H9 (cell line): ENCODE measurements at regions not wholly inside any gene's neighbourhood (a gene's known extent, or its start where the extent isn't known, plus 50 kb on each side); places are given as distances from the start of the nearest gene placed in this dataset.

Experiments used
- DNase-seq: peaks from one replicate; pipeline ENCODE4 v3.0.0-alpha.2; 2017
- H2AFZ ChIP-seq: one replicate; pipeline ENCODE4 v1.6.1; 2013; ENCODE audit warnings: mild to moderate bottlenecking, low read length, control low read depth, moderate library complexity
- H2AK5ac ChIP-seq: 2 replicates; pipeline ENCODE4 v1.6.1; 2013; ENCODE audit warnings: low read length, control low read depth, mixed read lengths; ENCODE audit not compliant: insufficient read length
- H2BK120ac ChIP-seq: one replicate; pipeline ENCODE4 v1.6.1; 2013; ENCODE audit warnings: low read depth, mild to moderate bottlenecking, low read length, control low read depth, inconsistent platforms; ENCODE audit not compliant: poor library complexity, severe bottlenecking
- H2BK12ac ChIP-seq: 2 replicates; pipeline ENCODE4 v1.6.1; 2013; ENCODE audit warnings: low read length, control low read depth, mixed read lengths, low read depth; ENCODE audit not compliant: insufficient read length
- H2BK15ac ChIP-seq: 2 replicates; pipeline ENCODE4 v1.6.1; 2013; ENCODE audit warnings: low read depth, low read length, control low read depth
- H2BK20ac ChIP-seq: one replicate; pipeline ENCODE4 v1.6.1; 2013; ENCODE audit warnings: low read depth, mild to moderate bottlenecking, low read length, control low read depth, inconsistent platforms; ENCODE audit not compliant: poor library complexity, severe bottlenecking
- H2BK5ac ChIP-seq: 2 replicates; pipeline ENCODE4 v1.6.1; 2013; ENCODE audit warnings: low read length, control low read depth, mixed read lengths; ENCODE audit not compliant: insufficient read length
- H3K14ac ChIP-seq: 2 replicates; pipeline ENCODE4 v1.6.1; 2013; ENCODE audit warnings: low read length, control low read depth; ENCODE audit not compliant: insufficient read depth
- H3K18ac ChIP-seq: 2 replicates; pipeline ENCODE4 v1.6.1; 2013; ENCODE audit warnings: low read depth, mild to moderate bottlenecking, mixed read lengths, low read length, control low read depth; ENCODE audit not compliant: insufficient read length
- H3K23ac ChIP-seq: 2 replicates; pipeline ENCODE4 v1.6.1; 2013; ENCODE audit warnings: low read length, control low read depth, mixed read lengths, low read depth; ENCODE audit not compliant: insufficient read length
- H3K23me2 ChIP-seq: 2 replicates; pipeline ENCODE4 v1.6.1; 2013; ENCODE audit warnings: low read depth, mild to moderate bottlenecking, mixed read lengths, low read length, control low read depth; ENCODE audit not compliant: insufficient read length, poor library complexity, severe bottlenecking
- H3K27ac ChIP-seq: 2 replicates; pipeline ENCODE4 v1.5.1; 2013; ENCODE audit warnings: low read length, control low read depth, mixed read lengths, low read depth; ENCODE audit not compliant: insufficient read length
- H3K27me3 ChIP-seq: 2 replicates; pipeline ENCODE4 v1.6.1; 2013; ENCODE audit warnings: low read length, control low read depth, inconsistent platforms; ENCODE audit not compliant: insufficient read depth
- H3K4ac ChIP-seq: 2 replicates; pipeline ENCODE4 v1.6.1; 2013; ENCODE audit warnings: low read depth, mild to moderate bottlenecking, control low read depth, inconsistent platforms, low read length, moderate library complexity
- H3K4me1 ChIP-seq: 2 replicates; pipeline ENCODE4 v1.6.1; 2013; ENCODE audit warnings: low read length, control low read depth, inconsistent platforms; ENCODE audit not compliant: insufficient read depth
- H3K4me2 ChIP-seq: 2 replicates; pipeline ENCODE4 v1.6.1; 2013; ENCODE audit warnings: low read length, control low read depth, mixed read lengths; ENCODE audit not compliant: insufficient read length, insufficient read depth
- H3K56ac ChIP-seq: 2 replicates; pipeline ENCODE4 v1.6.1; 2013; ENCODE audit warnings: low read depth, mild to moderate bottlenecking, mixed read lengths, low read length, control low read depth; ENCODE audit not compliant: insufficient read length
- H3K79me1 ChIP-seq: 2 replicates; pipeline ENCODE4 v1.6.1; 2013; ENCODE audit warnings: low read depth, mild to moderate bottlenecking, moderate library complexity, low read length, control low read depth, inconsistent platforms; ENCODE audit not compliant: insufficient read depth, poor library complexity, severe bottlenecking
- H3K79me2 ChIP-seq: 2 replicates; pipeline ENCODE4 v1.6.1; 2013; ENCODE audit warnings: low read length, control low read depth, inconsistent platforms; ENCODE audit not compliant: insufficient read depth
- H3K9ac ChIP-seq: 2 replicates; pipeline ENCODE4 v1.6.1; 2013; ENCODE audit warnings: low read length, control low read depth, mixed read lengths; ENCODE audit not compliant: insufficient read length; ENCODE audit errors: extremely low read depth
- H3K9me3 ChIP-seq: one replicate; pipeline ENCODE4 v1.6.1; 2013; ENCODE audit warnings: low read depth, low read length, inconsistent platforms; ENCODE audit not compliant: control insufficient read depth
- H3T11ph ChIP-seq: one replicate; pipeline ENCODE4 v1.6.1; 2013; ENCODE audit warnings: mild to moderate bottlenecking, low read length, control low read depth, inconsistent platforms
- H4K20me1 ChIP-seq: one replicate; pipeline ENCODE4 v1.6.1; 2013; ENCODE audit not compliant: control insufficient read depth, insufficient read length, insufficient read depth
- H4K5ac ChIP-seq: 2 replicates; pipeline ENCODE4 v1.6.1; 2013; ENCODE audit warnings: low read depth, mild to moderate bottlenecking, mixed read lengths, low read length, control low read depth; ENCODE audit not compliant: insufficient read length
- H4K8ac ChIP-seq: replicated peaks from 2 replicates; pipeline ENCODE4 v1.6.1; 2013; ENCODE audit warnings: low read length, control low read depth, mixed read lengths, low read depth; ENCODE audit not compliant: insufficient read length
- H4K91ac ChIP-seq: 2 replicates; pipeline ENCODE4 v1.6.1; 2013; ENCODE audit warnings: low read depth, mild to moderate bottlenecking, moderate library complexity, mixed read lengths, low read length, control low read depth; ENCODE audit not compliant: insufficient read length
- H3K27ac Mint-ChIP-seq, 3 experiments: 2 replicates in 2 of 3; 3 replicates in 1 of 3; pipeline ENCODE4 v1.8.0; 2020 to 2021; ENCODE audit warnings: mixed read lengths in 3 of 3, mild to moderate bottlenecking in 1 of 3, moderate library complexity in 1 of 3
- H3K27me3 Mint-ChIP-seq: 2 replicates; pipeline ENCODE4 v1.8.0; 2021; ENCODE audit warnings: low read depth, mild to moderate bottlenecking, moderate library complexity, mixed read lengths
- H3K36me3 Mint-ChIP-seq, 3 experiments: 2 replicates in 2 of 3; 3 replicates in 1 of 3; pipeline ENCODE4 v1.8.0; 2020 to 2021; ENCODE audit warnings: low read depth in 3 of 3, mixed read lengths in 3 of 3; ENCODE audit not compliant: insufficient read depth in 1 of 3
- H3K4me1 Mint-ChIP-seq, 2 experiments: 2 replicates each; pipeline ENCODE4 v1.8.0; 2020; ENCODE audit warnings: mixed read lengths in 2 of 2
- H3K4me3 Mint-ChIP-seq, 2 experiments: 2 replicates in 1 of 2; 3 replicates in 1 of 2; pipeline ENCODE4 v1.8.0; 2020 to 2021; ENCODE audit warnings: mild to moderate bottlenecking in 2 of 2, mixed read lengths in 2 of 2, moderate library complexity in 1 of 2
- H3K9me3 Mint-ChIP-seq, 2 experiments: 2 replicates in 1 of 2; 3 replicates in 1 of 2; pipeline ENCODE4 v1.8.0; 2020; ENCODE audit warnings: mild to moderate bottlenecking in 2 of 2, mixed read lengths in 2 of 2, moderate library complexity in 1 of 2
- CTCF ChIP-seq: fragments of 200-600 bp; sonication (generic); conservative IDR thresholded peaks from 3 replicates; pipeline ENCODE4 v1.8.0; 2021; ENCODE audit warnings: antibody characterized with exemption, mild to moderate bottlenecking
- WGBS: extraction: QIAGEN DNeasy Blood & Tissue Kit; methylation state at CpG from one replicate; pipeline ENCODE4 v1.1.7; 2013; ENCODE audit warnings: missing lambda C conversion rate, low lambda C conversion rate, mixed read lengths; ENCODE audit not compliant: insufficient read length; ENCODE audit errors: extremely low coverage; 5-methylcytosine and 5-hydroxymethylcytosine counted together

- Histone ChIP-seq H3K9me3 (no peaks in the 10 kb centered on the region), H3T11ph (no peak overlapping the region), H4K91ac (no peak overlapping the region), H4K20me1 (no peaks in the 10 kb centered on the region), H2AFZ (no peak overlapping the region), H4K8ac (no peak overlapping the region), H3K4me1 (peaks cover 3% of the 10 kb centered on the region), H2BK15ac (no peak overlapping the region), H3K79me2 (no peaks in the 10 kb centered on the region), H4K5ac (no peak overlapping the region), H3K27me3 (no peaks in the 10 kb centered on the region), H3K23ac (no peak overlapping the region), H2BK5ac (no peak overlapping the region), H3K9ac (no peak overlapping the region), H3K4me2 (no peak overlapping the region), H2BK120ac (no peak overlapping the region), H2BK20ac (no peak overlapping the region), H3K27ac (no peak overlapping the region), H2BK12ac (no peak overlapping the region), H2AK5ac (no peak overlapping the region), H3K14ac (no peak overlapping the region; the same call in 1 of the 2 replicates), H3K18ac (no peak overlapping the region), H3K56ac (no peak overlapping the region), H3K79me1 (no peaks in the 10 kb centered on the region), H3K23me2 (peaks cover 3% of the 10 kb centered on the region), H3K4ac (no peak overlapping the region)
- WGBS, result no CpG with 5 or more reads among the region's 7 CpGs
- Mint-ChIP-seq H3K27ac (no peak overlapping the region; a peak in 1 of 7 replicates), H3K4me3 (no peak overlapping the region), H3K27me3 (peaks cover 9% of the 10 kb centered on the region), H3K36me3 (peaks cover 0 to 3% (median 0%) of the 10 kb centered on the region in 3 experiments; a peak in 2 of 7 replicates), H3K9me3 (peaks cover 2 to 3% of the 10 kb centered on the region in 2 experiments; a peak in 2 of 5 replicates), H3K4me1 (peaks cover 26 to 35% of the 10 kb centered on the region in 2 experiments)
- no peak for DNase-seq
- TF ChIP-seq CTCF, result no peak
Measured at GRCh38 chr15:31228011-31228484, 98.6 kb upstream of the KLF13 start.
